ENCODE measurements at regions not wholly inside any gene's neighbourhood (a gene's known extent, or its start where the extent isn't known, plus 50 kb on each side); places are given as distances from the start of the nearest gene placed in this dataset.

DNA sequence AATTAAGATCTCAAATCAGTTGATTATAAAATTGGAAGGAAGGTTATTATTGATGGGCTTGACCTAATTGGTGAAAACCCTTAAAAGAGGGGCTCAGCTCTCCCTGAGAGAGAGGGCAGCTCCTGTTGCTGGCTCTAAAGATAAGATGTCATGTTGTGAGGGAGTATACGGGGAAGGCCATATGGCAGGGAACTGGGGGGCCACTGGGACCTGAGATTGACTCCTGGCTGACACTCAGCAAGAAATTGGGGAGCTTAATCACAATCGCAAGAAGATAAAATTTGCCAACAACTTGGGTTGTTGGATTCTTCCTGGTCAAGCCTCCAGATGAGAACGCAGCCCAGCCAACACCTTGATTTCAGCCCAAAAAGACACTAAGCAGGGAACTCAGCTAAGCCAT lies 69.7 kb upstream of the KCNJ6 start:
- TF ChIP-seq, protein P1, sequence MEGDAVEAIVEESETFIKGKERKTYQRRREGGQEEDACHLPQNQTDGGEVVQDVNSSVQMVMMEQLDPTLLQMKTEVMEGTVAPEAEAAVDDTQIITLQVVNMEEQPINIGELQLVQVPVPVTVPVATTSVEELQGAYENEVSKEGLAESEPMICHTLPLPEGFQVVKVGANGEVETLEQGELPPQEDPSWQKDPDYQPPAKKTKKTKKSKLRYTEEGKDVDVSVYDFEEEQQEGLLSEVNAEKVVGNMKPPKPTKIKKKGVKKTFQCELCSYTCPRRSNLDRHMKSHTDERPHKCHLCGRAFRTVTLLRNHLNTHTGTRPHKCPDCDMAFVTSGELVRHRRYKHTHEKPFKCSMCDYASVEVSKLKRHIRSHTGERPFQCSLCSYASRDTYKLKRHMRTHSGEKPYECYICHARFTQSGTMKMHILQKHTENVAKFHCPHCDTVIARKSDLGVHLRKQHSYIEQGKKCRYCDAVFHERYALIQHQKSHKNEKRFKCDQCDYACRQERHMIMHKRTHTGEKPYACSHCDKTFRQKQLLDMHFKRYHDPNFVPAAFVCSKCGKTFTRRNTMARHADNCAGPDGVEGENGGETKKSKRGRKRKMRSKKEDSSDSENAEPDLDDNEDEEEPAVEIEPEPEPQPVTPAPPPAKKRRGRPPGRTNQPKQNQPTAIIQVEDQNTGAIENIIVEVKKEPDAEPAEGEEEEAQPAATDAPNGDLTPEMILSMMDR (IDR thresholded peaks at IDR 0.05) = no peak
- TF ChIP-seq POLR2AphosphoS5 (IDR thresholded peaks at IDR 0.05; ENCODE audit: low read depth, low read length) = no peak
